NCI-H2227 treated with DMSO at 0.1 percent for 48 hours (cell line): ENCODE measurements at regions not wholly inside any gene's neighbourhood (a gene's known extent, or its start where the extent isn't known, plus 50 kb on each side); places are given as distances from the start of the nearest gene placed in this dataset.

Source experiments
- DNase-seq: peaks from one replicate; lab custom pipeline; 2025; lab: John Stamatoyannopoulos, UW

- DNase-seq, result no peak
Measured at GRCh38 chr11:109804911-109805310, 288.3 kb upstream of the ZC3H12C start.

- DNase-seq, result no peak
Measured at GRCh38 chr11:109806205-109806604, 287.0 kb upstream of the ZC3H12C start.

- DNase-seq, result no peak
Measured at GRCh38 chr11:109808569-109808968, 284.6 kb upstream of the ZC3H12C start.

- no peak for DNase-seq
Measured at GRCh38 chr11:109814824-109815223, 278.4 kb upstream of the ZC3H12C start.

- no peak for DNase-seq
Measured at GRCh38 chr11:109815500-109816150, 277.6 kb upstream of the ZC3H12C start.

- no peak for DNase-seq
Measured at GRCh38 chr11:109818290-109818689, 274.9 kb upstream of the ZC3H12C start.

- no peak for DNase-seq
Measured at GRCh38 chr11:109819410-109819809, 273.8 kb upstream of the ZC3H12C start.

- no peak for DNase-seq
Measured at GRCh38 chr11:109821511-109821910, 271.7 kb upstream of the ZC3H12C start.

- no peak for DNase-seq
Measured at GRCh38 chr11:109822436-109823102, 270.6 kb upstream of the ZC3H12C start.

GRCh38 chr11:109828387-109828786 is 264.8 kb upstream of the ZC3H12C start:
- no peak for DNase-seq

GRCh38 chr11:109838026-109838425 is 255.2 kb upstream of the ZC3H12C start:
- no peak for DNase-seq

GRCh38 chr11:109845437-109845836 is 247.8 kb upstream of the ZC3H12C start:
- DNase-seq, result no peak

GRCh38 chr11:109847621-109848020 is 245.6 kb upstream of the ZC3H12C start:
- no peak for DNase-seq

GRCh38 chr11:109849051-109849450 is 244.1 kb upstream of the ZC3H12C start:
- DNase-seq, result no peak

- no peak for DNase-seq
Measured at GRCh38 chr11:109849946-109850345, 243.2 kb upstream of the ZC3H12C start.

- no peak for DNase-seq
Measured at GRCh38 chr11:109851780-109852390, 241.3 kb upstream of the ZC3H12C start.

GRCh38 chr11:109853156-109853776 is 239.9 kb upstream of the ZC3H12C start:
- DNase-seq, result no peak

GRCh38 chr11:109854731-109855130 is 238.5 kb upstream of the ZC3H12C start:
- DNase-seq, result no peak

- DNase-seq, result no peak
Measured at GRCh38 chr11:109856928-109857327, 236.3 kb upstream of the ZC3H12C start.

- DNase-seq, result no peak
Measured at GRCh38 chr11:109857637-109858036, 235.6 kb upstream of the ZC3H12C start.

GRCh38 chr11:109858152-109858551 is 235.0 kb upstream of the ZC3H12C start:
- no peak for DNase-seq

GRCh38 chr11:109859045-109859724 is 234.0 kb upstream of the ZC3H12C start:
- DNase-seq, result no peak
